CD4-positive, alpha-beta T cell treated with Interleukin-15 for 4 hours (primary cell): ENCODE measurements at regions not wholly inside any gene's neighbourhood (a gene's known extent, or its start where the extent isn't known, plus 50 kb on each side); places are given as distances from the start of the nearest gene placed in this dataset.
A peak's percentile ranks its signal among the peaks of the same experiment; 100 is the strongest.
"Not testable (repeated sequence)": the region's sequence is repeated elsewhere in the genome, so short reads cannot be mapped to it uniquely, and the experiment has no call there.

Experiments used
- DNase-seq: peaks from one replicate; pipeline ENCODE4 v3.0.0-alpha.2; 2020; ENCODE audit warnings: low spot score

DNA sequence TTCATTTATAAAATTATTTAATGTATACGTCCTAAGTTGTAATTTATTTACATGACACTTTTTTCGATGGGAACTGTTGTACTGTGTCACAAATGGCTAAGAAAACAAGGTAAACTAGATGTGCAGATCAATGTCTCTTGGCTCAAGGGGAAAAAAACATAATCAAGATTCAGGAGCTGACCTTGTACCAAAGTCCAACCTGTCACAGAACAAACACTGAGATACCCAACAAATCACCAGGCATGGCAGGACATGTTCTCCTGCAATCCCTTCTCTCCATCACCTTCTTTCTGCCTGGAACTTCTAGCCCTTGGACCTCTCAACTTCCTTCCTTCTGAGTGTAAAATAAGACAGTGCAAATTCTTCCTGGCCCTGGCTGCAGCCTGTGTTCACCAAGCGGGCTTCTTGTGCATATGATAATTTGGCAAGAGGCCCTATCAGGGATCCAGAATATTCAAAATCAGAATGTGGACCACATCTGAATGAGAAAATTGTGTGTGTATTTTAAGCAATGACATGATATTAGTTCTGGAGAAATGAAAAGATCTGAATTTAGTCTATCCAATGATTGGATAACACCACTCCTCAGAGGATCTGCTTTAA lies 445.9 kb downstream of the ZNF536 start:
- no peak for DNase-seq

DNA sequence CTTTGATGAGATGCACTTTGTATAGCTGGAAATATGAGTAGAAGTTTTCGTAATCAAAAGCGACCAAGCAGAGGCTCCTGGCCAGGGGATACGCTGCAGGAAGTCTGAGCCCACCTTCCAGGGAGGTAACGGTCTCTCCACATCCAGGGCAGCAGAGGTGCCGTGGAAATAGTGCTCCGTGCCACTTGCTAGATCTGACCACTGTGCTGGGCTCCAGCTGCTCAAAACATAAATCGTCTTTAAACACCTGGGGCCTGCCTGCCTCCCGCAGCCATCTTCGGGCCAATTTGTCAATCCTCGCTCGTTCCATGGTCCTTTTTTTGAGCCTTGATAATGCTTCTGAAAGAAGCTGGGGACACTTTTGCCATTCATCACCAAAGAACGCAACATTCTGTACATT lies 445.0 kb downstream of the ZNF536 start:
- DNase-seq = no peak

DNA sequence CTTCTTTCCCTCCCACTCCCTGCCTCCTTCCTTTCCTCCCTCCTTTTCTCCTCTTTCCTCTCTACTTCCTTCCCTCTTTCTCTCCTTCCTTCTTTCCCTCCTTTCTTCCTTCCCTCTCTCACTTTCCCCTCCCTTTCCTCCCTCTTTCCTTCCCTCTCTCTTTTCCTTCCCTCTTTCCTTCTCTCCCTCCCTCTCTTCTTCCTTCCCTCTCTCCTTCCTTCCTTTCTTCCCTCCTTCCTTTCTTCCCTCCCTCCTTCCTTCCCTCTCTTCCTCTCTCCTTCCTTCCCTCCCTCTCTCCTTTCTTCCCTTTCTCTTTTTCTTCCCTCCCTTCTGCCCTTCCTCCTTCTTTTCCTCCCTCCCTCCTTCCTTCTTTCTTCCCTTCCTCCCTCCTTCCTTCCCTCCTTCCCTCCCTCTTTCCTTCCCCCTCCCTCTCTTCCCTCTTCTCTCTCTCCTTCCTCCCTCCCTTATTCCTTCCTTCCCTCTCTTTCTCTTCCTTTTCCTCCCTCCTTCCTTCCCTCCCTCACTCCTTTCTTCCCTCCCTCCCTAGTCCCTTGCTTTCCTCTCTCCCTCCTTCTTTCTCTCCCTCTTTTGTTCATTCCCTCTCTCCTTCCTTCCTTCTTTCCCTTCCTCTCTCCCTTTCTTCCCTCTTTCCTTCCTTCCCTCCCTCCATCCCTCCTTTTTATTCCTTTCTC lies 443.9 kb downstream of the ZNF536 start:
- DNase-seq = no peak

DNA sequence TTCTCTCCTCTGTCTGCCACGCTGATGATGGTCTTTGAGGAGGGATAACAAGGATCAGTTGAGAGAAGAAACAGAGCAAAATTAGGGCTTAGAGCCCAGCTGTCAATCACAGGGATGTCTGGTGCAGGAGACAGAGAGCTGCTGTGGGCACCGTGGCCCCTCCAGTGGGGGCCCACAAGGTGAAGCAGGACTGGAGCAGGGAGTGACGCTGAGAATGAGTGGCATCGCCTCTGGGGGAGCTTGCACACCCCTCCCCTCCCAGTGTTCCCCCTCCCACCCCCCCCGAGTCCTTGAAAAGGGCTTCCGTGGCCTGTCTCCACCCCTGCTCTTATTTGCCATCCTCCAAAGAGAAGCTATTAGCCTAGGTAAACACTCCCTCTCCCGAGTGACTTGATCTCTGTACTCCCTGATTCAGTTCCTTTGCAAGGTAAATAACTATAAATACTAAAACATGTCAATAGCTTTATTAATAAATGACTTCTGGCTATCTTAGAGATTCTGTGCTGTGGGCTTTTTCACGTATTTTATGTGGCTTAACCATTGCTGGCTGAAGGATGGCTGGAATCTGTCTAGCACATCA lies 440.0 kb downstream of the ZNF536 start:
- DNase-seq = no peak

DNA sequence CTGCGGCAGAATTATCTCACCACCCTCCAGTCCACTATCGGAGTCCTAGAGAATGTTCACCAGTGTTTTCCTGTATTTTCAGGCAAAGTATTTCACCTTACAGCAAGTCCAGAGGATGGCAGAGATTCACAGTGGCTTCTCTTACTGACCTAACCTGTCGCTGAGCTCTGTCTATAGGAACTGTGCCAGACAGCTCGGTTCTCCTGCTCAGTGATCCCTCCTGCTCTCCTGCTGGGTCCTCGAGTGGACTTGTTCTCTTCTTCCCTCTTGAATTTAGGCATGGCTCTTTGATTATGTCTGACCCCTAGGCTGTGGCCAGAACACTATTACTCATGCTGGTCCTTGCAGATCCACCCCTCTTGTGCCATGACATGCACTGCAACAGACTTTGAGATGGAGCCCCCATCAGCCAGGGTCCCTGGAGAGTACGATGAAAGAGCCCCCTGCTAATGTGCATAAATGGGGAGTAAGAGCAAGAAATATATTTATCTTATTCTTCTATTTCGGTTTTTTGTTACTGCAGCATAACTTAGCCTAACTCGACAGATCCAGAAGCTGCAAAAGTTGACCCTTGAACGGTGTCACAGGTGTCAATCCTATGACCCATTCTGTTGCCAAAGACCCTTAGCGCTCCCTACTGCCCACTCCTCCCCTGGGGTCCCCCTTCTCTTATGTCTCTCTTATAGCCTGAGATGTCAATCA lies 439.4 kb downstream of the ZNF536 start:
- DNase-seq = no peak

DNA sequence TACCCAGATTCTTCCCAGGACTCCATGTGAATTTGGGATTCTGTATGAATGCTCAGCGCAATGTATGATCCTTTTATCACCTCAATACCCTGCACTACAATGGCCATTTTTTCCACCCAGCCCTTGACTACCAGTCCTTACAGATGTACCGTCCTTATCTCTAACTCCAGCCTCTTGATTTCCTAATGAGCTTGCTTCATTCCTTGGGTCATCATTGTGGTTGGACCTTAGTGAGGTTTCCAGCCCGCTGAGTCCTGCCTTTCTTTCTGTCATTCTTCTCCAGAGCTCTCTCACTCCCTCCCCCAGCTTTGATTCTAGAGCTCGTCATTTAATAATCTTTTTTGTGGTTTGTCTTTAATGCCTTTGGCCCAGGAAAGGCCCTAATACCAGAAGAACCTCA lies 438.5 kb downstream of the ZNF536 start:
- DNase-seq = no peak

DNA sequence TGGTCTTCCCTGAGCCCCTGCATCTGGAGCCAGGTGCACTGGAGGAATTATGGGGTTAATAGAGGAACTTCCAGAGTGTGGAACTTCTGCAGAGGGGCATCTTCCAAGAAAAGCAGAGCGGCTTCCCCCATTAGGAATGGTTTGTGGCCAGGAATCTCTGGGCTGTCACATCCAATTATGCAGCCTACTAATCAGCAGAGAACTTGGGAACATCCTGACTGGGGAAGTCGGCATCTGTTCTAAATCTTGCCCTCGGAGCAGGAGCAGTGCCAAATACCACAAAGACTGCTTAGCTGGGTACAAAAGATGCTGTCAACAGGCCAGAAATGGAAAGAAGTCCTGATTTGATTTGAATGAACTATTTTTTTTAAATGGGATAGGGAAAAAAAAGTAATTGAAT lies 435.1 kb downstream of the ZNF536 start:
- no peak for DNase-seq

DNA sequence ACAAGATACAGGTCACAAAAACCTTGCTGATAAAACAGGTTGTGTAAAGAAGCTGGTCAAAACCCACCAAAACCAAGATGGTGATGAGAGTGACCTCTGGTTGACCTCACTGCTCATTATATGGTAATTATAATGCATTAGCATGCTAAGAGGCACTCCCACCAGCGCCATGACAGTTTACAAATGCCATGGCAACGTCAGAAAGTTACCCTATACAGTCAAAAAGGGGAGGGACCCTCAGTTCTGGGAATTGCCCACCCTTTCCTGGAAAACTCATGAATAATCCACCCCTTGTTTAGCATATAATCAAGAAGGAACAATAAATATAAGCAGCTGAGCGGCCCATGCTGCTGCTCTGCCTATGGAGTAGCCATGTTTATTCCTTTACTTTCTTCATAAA lies 434.1 kb downstream of the ZNF536 start:
- DNase-seq = no peak

DNA sequence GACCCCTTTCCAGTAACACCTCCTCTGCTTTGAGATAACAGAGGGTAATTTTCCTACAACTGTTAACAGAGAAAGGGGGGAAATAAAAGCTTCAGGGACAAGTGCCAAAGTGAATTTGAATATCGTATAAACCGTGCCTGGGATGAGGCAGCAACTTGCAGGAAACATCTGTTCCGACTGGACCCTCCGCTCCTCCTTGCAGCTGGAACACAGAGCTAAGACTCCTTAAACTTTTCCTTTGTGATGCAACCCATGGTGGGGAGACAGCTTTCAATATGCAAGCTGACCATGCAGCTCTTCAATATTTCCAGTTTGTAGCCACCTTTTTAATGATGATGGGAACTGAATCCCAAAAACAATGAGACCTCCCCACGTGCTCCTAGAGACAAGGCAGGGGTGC lies 432.6 kb downstream of the ZNF536 start:
- DNase-seq = no peak

DNA sequence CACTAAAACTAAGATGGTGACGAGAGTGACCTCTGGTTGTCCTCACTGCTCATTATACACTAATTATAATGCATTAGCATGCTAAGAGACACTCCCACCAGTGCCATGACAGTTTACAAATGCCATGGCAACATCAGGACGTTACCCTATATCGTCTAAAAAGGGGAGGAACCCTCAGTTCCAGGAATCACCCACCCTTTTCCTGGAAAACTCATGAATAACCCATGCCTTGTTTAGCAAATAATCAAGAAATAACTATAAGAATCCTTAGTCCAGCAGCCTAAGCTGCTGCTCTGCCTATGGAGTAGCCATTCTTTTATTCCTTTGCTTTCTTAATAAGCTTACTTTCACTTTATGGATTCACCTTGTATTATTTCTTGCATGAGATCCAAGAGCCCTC lies 432.1 kb downstream of the ZNF536 start:
- DNase-seq = not testable (repeated sequence)

DNA sequence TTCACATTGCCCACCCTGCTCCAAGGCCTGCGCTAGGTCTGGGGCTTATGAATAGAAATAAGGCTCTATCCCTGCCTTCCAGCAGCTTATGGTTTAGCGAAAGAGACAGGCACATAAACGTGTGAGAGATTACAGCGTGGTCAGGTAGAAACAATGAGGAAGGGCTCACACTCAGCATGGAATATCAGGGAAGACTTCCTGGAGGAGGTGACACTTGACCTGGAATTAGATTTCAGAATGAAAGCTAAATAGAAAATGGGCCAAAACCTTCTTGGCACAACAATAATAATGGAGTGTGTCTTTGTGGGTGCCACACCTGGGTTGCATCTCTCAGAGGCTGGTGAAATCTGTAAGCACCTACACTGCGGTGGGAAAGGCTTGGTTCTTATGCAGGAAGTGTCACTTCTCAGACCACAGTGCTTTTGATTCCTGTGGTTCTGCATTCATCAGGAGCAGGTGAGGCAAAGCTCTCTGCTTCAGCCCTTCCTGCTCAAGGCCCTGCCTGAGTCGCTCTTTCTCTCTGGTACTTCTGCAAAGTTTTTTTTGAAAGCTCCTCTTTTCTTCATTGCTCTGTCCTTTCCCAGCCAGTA lies 430.3 kb downstream of the ZNF536 start:
- no peak for DNase-seq

DNA sequence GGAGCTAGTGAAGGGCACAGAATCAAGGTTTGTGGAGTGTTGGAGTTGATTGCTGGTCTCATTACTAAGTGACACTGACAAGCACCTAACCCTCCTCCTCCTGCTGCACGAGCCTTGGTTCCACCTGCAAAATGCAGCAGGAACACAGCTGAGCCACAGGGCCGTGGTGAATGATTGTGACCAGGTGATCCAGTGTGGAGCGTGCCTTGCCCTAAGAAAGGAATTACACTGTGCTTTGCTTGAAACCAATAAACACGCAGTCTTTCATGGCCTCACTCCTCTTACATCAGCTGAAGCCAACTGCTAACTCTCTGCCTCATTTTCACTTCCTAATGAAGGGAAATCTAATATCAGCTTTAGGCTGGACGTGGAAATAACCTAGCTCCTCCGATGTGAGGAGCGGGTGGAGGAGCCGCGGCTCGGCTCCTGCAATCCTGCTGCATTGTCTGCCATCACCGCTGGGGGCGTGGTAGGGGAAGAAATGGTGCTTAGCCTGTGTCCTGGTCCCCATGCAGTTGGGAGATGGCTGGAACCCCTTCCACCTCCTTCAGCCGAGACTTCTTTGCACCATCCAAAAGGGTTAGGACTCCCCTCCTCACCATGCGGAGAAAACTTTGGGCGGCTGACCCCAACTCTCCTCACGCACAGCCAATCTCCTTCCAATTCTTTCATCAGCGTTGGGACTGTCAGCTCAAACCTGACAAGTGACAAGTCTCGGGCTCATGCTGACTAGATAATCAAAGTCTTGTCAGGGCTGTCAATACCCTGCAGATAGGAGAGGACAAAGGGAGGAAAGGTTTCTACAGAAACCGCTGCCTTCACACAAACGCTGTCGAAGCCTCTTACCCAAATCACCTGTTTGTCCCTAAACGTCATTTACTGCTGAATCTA lies 427.9 kb downstream of the ZNF536 start:
- peak; percentile 9 for DNase-seq

DNA sequence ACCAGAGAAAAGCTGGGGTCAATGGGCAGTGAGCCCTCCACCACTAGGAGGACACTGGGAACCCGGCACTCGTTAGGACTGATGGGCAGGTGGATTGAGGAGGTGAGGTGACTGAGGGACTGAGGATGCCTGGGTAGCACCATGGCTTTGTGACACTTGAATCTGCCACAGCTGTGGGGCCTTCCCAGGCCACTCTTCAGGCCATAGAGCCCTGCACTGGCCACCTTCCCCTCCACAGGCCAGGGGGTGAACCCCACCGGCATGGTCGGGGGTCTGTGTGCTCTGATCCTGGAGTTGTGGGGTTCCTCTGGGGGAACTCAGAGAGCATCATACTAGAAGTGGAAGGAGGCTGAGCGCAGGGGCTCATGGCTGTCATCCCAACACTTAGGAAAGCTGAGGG lies 423.5 kb downstream of the ZNF536 start:
- no peak for DNase-seq

DNA sequence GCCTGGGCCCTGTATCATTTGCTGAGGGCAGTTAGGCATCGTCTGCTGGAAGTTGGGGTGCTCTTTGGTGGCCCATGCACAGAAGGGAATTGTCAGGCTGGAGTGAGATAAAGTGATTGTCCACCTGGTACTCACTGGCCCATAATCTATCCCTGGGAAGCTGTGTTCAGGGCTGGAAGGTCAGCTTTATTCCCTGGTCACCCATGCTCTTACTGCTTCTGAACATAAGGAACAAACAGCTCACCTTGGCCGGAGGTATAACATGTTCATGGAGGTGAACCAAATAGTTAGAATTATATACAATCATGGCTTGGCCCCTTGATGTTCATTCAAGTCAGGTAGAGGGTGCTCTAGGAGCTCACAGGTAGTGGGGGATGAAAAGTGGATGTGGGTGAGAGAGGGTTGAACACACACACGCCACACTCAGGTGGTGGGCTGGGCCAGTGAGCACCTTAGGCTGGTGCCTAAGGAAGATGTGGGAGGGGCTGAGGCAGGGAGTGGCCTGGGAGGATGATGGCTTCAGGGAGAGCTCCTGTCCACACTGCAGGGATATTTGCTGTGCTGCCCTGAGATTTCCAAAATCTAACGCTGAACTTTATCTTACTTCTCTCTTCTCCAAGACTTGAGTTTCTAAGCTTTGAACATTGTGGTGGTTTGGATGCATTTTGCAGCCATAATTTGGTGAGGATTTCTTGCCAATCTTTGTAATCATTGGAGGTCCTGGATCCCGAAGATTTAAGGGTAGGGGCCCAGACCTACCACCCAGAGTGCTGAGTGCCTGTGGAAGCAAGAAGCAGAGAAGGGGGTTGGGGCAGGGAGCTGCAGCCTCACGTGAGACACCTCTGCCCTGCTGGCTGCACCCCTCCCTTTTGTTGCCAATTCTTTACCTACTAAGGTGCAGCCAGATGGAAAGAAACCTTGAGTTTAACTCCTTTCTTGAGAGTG lies 420.6 kb downstream of the ZNF536 start:
- no peak for DNase-seq

DNA sequence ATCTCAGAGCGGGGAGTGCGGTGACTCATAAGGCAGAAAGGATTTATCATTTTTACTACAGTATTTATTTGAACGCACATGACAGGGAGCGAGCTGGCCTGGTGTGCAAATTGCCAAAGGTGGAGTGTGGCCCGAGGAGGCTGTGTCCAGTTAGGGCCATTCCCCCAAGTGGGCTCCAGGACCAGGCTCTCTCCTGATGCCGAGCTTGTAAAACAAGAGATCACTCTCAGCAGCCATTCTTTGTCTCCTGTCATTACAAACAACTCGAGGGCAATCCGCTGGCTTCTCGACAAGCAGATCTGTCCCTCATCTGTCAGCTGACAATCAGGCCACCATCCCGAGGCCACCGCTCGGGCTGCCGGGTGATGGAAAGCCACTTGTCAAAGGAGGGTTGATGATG lies 418.9 kb downstream of the ZNF536 start:
- DNase-seq = no peak

DNA sequence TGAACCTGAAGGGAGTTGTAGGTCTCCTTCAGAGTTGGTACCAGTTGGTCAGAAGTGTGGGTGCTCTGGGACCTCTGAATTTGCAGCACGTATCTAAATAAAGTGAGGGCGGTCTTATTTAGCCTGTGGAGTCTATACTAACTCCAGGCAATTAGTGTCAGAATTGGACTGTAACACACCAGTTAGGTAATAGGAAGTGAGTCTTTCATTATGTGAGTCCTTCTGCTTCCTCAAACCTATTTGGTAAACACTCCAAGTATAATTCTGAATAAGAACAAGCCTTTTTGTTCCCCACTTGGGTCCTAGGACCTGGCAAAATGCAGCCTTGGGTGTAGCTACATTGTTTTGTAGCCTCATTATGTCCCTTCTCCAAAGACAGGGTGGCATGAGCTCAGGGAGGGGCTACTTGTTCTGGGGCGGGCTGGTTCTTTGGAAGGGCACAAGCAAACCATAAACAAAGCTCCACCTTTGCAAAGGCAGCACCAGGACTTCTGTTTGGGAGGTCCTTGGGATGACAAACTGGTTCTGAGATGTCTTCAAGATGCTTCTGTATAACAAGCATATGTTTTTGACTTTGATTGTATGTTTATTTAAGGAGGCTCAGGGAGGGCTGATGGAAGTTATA lies 418.0 kb downstream of the ZNF536 start:
- DNase-seq = no peak

DNA sequence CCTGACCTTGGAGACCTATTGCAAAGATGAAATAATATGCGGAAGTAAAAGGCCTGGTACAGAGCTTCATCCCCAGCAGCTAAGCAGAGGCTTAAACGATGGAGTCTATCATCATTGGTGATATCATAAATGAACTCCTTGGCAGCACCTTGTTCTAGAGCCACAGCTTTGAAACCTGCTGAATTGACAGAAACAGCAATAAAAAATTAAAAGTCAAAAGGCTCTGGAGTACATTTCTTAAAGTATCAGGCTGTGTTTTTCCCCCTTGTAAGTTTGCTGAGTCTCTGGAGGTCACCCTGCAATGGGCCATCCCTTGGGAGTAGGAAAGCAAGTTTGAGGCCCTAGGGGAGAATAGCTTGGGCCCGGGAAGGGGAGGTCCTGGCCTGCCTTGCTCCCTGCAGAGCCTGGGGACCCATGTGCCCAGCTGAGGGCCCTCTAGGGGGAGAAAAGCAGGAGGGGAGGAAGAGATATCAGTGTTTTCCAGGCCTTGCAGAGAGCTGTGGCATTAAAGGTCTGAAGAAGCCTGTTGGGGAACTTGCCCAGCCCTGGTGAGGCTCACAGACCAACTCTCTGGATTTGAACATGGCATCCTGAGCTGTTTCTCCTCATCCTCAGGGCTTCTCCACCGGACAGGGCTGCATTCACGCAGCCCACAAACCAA lies 416.1 kb downstream of the ZNF536 start:
- no peak for DNase-seq

DNA sequence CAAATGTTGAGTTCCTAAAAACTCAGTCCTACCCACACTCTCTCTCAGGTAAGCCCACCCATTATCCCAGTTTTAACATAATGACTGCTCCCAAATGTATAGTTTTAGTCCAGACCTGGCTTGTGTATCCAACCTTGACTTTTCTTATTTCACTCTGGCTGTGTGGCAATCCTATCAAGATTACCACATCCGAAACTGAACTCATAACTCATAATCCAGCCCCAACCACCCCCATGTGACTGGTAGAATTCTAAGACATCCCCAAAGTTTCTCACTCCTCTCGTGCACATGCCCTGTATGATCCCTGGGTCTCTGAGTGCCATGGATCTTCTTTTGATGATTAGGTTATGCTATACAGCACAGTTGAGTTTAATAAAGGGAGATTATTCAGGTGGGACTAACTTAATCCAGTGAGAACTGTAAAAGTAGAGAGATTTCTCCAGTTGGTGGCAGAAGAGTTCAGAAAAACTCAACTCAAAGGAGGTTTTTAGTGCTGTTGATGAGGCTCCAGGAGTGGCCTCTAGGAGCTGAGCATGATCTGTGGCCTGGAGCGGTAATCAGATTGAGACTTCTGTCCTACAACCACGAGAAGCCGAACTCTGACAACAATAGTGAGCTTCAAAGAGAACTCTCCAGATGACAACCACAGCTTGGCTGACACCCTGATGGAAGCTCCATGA lies 413.4 kb downstream of the ZNF536 start:
- DNase-seq = no peak

DNA sequence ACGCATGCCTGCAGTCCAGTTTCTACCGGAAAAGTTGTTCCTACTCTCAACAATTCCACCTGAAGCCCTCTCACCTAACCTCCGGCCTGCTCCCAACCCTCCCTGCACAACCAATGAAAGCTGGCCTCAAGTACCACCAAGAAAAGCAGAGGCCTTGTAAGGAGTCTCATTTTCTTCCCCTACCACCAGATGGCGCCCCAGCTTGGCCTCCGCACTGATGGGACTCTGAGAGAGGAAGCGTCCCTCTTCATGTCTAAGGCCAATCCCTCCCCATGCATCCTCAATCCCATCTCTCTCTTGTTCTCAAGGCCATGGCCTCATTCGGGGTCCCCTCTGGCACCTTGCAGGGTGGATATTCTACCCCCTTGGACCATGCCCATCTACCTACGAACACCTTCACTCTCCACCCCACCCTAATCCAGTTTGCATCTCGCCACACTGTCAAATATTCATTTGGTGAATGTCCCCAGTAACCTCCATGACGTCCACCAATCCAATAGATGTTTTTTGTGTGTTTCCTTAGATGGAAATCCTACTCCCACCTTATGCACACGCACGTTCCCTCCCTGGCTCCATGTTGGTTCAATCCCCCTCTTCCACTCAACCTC lies 412.8 kb downstream of the ZNF536 start:
- DNase-seq = peak; percentile 52
